HG03439 (cell line): ENCODE measurements at regions not wholly inside any gene's neighbourhood (a gene's known extent, or its start where the extent isn't known, plus 50 kb on each side); places are given as distances from the start of the nearest gene placed in this dataset.

Experiments used
- ATAC-seq: cut with Tn5 transposase; IDR thresholded peaks from one replicate; pipeline ENCODE4 v1.9.1; 2021; ENCODE audit warnings: mild to moderate bottlenecking, moderate library complexity; ENCODE audit not compliant: unreplicated experiment

GRCh38 chr6:9499709-9500108, 915.2 kb downstream of the TFAP2A start:
- no peak for ATAC-seq

GRCh38 chr6:9496837-9497236, 918.0 kb downstream of the TFAP2A start:
- ATAC-seq: no peak

- no peak for ATAC-seq
These were observed 920.0 kb downstream of the TFAP2A start for GRCh38 chr6:9494864-9495263.

- no peak for ATAC-seq
These were observed 922.1 kb downstream of the TFAP2A start for GRCh38 chr6:9492790-9493189.

GRCh38 chr6:9487128-9487527, 927.7 kb downstream of the TFAP2A start:
- no peak for ATAC-seq

GRCh38 chr6:9485992-9486391, 928.9 kb downstream of the TFAP2A start:
- ATAC-seq: no peak

- ATAC-seq: no peak
These were observed 930.2 kb downstream of the TFAP2A start for GRCh38 chr6:9484686-9485085.

- no peak for ATAC-seq
These were observed 930.8 kb downstream of the TFAP2A start for GRCh38 chr6:9484091-9484490.

GRCh38 chr6:9482030-9482738, 932.7 kb downstream of the TFAP2A start:
- ATAC-seq: no peak

- ATAC-seq: no peak
These were observed 933.4 kb downstream of the TFAP2A start for GRCh38 chr6:9481292-9482029.

GRCh38 chr6:9468277-9468676, 946.6 kb downstream of the TFAP2A start:
- ATAC-seq: no peak

- ATAC-seq: no peak
These were observed 947.1 kb downstream of the TFAP2A start for GRCh38 chr6:9467741-9468140.

- no peak for ATAC-seq
These were observed 950.3 kb downstream of the TFAP2A start for GRCh38 chr6:9464583-9464982.

GRCh38 chr6:9463311-9463710, 951.6 kb downstream of the TFAP2A start:
- no peak for ATAC-seq

GRCh38 chr6:9461188-9461587, 953.7 kb downstream of the TFAP2A start:
- ATAC-seq: no peak

GRCh38 chr6:9458424-9458823, 956.5 kb downstream of the TFAP2A start:
- no peak for ATAC-seq

- no peak for ATAC-seq
These were observed 958.8 kb downstream of the TFAP2A start for GRCh38 chr6:9455864-9456658.

GRCh38 chr6:9439621-9440330, 975.1 kb downstream of the TFAP2A start:
- no peak for ATAC-seq

GRCh38 chr6:9437836-9438235, 977.0 kb downstream of the TFAP2A start:
- no peak for ATAC-seq

GRCh38 chr6:9435281-9435680, 979.6 kb downstream of the TFAP2A start:
- ATAC-seq: no peak

GRCh38 chr6:9431945-9432344, 982.9 kb downstream of the TFAP2A start:
- ATAC-seq: no peak
